CMK (cell line): ENCODE measurements at regions not wholly inside any gene's neighbourhood (a gene's known extent, or its start where the extent isn't known, plus 50 kb on each side); places are given as distances from the start of the nearest gene placed in this dataset.

Experiments
- DNase-seq: peaks from one replicate; pipeline ENCODE4 v3.0.0-alpha.2; 2010; ENCODE audit warnings: low read depth

DNA sequence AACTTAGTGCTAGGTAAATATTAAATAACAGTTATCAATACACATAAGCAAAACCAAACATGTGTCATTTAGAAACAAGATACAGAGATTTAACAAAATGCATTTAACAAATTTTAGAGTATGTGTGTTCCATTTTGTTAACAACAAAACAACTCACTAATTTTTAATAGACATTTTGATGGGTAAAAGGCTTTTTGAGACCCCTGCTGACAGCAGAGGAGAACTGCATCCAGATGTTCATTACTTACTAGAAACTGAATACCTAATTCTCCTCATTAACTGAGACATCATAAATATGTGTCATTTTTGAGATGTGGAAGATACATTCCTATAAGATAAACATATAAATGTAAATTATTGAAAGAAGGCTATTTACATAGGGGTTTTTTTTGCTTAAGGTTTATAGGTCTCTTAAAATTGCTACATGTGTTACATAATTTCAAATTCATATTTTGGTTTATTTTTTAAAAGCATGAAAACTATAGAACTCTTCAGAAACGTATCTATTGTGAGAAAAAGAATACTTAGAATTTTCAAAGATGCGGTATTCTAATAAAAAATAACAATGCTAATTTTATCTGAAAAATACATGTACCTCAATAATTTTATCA lies 1009.8 kb downstream of the TUSC7 start:
- DNase-seq: no peak

DNA sequence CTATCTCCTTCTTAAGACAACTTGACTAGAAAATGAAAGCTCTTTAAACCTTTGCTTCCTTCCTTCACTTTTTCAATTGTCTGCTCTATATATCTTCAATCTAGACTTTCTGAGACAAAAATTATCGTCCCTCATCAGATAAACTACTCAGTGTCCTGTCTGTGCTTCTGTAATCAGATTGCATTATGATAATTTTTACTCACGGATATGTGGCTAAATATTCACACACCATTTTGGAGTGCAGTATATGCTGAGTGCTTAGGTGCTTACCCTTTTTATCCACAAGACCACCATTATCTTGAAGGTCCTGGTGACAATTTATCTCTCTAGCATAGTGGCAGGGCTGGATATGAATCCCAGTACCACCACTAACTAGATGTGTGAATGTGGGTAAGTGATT lies 1012.3 kb downstream of the TUSC7 start:
- DNase-seq: no peak

GRCh38 chr3:117722856-117723255 lies 1013.3 kb downstream of the TUSC7 start:
- no peak for DNase-seq

- no peak for DNase-seq
Measured at GRCh38 chr3:117723825-117724224, 1014.2 kb downstream of the TUSC7 start.

DNA sequence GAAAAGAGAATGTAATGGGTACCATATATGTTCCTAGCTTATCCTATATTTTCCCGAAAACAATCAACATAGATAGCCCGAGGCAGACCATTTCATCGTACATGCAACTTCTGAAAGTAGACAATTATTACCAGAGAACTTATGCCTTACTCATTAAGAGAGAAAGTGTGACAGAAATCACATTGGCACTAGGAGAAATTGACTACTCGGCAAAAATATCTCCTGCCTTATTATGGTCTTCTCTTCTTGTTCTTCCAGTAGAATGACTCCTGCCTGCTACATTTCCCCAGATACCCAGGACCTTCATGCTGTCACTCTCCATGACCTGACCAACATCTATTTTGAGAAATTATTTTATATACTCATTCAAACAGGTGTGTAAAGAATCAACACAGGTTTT lies 1015.7 kb downstream of the TUSC7 start:
- no peak for DNase-seq

DNA sequence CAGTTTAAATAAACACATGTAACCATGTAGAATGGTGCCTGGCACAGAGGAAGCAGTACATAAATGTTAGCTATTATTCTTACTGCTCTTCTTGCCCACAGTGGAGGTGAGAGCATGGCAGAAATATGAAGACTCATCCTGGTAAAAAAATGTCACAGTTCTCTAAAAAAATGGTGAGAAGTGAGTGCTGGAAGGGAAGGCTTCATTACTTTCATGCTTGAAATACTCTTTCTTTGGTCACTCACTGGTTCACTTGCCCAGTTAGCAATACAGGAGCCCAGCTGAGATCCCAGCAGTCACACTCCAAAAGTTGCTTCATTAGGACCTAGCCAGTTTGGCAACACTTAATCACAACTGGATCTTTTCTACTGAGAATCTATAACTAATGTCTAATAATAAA lies 1017.2 kb downstream of the TUSC7 start:
- no peak for DNase-seq

DNA sequence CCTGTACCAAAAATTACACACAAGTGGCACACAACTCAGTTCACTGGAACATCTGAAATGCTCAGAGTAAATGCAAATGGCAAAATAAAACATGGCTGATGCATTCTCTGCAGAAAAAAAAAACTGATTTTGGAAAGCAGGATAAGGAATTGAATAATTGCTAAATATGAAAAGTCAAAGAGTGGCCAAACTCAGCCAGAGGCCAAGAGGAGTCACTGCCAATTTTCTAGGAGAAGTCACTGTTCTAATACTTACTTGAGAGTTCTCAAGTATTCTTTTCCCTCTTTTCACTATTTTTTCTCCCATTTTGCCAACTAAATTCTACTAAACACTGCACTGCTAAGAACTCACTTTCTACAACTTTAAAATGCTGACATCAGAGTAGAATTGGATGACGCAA lies 1018.6 kb downstream of the TUSC7 start:
- DNase-seq: no peak

- DNase-seq: no peak
Measured at GRCh38 chr3:117734496-117734895, 1024.9 kb downstream of the TUSC7 start.

DNA sequence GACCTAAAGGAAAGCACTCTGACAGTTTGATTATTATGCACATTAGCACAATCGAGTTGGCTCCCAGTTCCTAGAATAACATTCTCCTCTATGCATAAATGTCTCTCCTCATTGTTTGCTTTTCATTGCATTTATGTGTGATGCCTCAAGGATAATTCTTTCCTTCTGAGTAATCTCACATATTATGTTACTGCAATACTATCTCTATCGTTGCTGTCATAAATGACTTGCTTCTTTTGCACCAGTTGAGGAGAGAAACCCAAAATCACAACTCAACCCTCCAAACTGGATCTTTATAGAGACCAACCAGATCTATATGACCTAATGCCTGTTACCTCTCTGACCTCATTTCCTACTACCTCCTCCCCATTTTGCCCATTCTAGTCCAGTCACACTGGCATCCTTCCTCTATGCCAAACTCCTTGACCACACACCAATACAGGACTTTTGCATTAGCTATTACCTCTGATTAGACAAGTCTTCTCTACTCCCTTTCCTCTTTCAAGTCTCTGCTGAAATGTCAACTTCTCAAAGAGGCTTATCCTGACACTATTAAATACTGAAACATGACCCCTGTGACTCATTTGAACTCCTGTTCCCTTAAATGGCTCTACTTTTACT lies 1026.0 kb downstream of the TUSC7 start:
- no peak for DNase-seq

- DNase-seq: no peak
Measured at GRCh38 chr3:117736846-117737245, 1027.3 kb downstream of the TUSC7 start.

DNA sequence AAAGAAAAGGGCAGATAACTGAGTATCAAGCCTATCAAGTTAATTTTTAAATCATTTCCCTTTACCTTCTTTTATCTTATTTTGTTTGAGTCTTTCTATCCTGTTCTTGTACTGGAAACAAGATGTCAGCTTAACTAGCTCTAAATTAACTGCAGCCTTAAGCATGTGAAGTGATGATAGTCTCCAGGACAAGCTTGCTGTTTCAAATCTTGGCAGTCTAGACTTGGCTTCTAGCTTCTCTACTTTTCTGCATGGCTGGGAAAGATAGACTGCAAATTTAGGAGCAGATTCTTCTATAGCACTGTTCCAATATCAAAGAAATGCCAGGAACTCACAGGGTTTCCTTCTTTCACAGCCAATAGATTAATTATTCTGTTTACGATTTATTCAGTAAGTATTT lies 1034.4 kb downstream of the TUSC7 start:
- no peak for DNase-seq

GRCh38 chr3:117744935-117745334 lies 1035.4 kb downstream of the TUSC7 start:
- DNase-seq: no peak

- no peak for DNase-seq
Measured at GRCh38 chr3:117745516-117745915, 1035.9 kb downstream of the TUSC7 start.

- no peak for DNase-seq
Measured at GRCh38 chr3:117746066-117746465, 1036.5 kb downstream of the TUSC7 start.

DNA sequence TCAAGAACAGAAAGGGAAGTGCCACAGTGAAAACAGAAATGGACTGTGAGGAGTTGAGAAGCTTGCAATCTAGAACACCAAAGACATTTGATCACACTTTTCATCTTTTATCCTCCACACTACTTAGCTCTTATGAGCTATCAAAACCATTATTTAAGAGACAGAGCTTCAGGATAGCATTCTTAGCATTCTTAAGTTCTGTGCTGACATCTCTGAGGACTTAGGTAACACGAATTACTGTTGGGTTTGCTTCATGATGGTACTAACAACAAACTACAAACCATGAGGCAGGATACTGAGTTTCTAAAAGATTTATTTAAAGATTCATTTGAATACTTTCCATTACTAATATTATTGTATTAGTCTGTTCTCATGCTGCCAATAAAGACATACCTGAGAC lies 1038.6 kb downstream of the TUSC7 start:
- DNase-seq: no peak

DNA sequence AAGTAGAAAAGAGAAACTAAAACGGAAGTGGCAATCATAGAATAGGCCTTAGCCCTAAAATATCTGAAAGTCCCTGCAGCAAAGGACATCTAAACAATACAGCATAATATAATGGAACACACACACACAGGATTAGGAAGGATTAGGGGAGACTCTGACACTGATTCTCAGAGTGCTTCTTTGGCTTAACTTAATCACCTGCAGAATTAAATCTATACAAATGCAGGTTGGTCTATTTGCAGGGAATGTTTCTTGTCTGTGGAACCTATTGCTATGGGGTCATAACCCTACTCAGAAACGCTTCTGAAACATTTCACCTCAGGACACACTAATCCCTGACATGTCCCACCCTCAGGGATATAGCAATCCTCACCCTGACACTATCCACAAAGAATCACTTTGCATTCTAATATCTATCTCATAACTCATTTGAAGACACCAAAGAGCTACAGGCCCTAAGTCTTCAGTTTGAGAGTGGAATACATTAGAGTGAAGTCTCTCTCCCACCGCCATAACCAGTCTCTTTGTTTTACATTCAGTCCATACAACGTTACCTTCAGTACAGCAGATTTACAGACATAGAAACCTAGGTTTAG lies 1041.2 kb downstream of the TUSC7 start:
- no peak for DNase-seq

- DNase-seq: no peak
Measured at GRCh38 chr3:117751651-117752050, 1042.1 kb downstream of the TUSC7 start.

DNA sequence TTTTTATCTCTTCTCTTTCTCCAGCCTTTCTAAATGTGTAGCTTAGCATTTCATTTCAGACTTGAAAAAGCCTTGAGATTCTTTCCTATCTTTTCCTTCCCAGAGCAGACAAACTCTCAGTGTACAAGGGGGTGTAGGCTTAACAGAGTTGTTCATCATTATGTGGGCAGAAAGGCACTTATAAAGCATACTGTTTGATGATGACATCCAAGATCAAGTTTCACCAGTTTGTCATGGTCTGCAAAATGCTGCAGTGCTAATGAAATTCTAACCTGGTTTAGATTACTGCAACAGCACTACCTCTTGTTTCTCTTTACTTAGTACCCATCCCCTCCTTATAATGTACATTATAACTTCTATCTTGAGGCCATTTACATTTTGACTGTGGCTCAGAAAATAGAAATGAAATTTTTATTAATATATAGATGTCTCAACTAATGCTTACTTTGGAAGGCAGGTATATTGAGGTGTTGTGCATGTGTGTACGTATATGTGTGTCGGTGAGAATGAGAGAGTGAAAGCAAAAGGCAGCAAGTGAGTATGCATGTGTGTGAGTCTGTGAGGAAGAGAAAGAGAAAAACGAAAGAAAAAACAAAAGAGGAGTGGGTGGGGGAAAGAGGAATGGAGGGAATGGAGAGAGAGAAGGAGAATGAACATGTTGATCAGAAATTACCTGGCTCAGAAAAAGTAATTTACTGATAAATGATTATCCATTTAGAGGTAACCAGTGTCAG lies 1043.6 kb downstream of the TUSC7 start:
- no peak for DNase-seq

- no peak for DNase-seq
Measured at GRCh38 chr3:117754058-117754457, 1044.5 kb downstream of the TUSC7 start.

DNA sequence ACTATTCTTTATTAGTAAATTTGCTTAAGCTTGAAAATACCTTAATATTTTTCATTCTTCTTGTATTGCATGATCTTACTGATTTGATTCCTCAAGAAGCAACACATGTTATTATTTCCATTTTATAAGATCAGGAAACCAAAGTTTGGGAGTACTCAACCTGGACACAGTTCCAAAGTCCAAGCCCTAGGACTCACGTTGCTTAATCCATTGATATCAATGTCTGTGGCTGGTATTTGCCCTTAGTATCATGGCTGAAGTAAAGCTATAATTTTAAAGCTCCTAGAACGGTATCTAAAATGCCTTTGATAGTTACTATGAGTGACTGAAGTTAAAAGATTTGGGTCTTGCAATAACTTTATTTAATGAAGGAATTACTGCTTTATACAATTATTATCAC lies 1045.3 kb downstream of the TUSC7 start:
- no peak for DNase-seq

DNA sequence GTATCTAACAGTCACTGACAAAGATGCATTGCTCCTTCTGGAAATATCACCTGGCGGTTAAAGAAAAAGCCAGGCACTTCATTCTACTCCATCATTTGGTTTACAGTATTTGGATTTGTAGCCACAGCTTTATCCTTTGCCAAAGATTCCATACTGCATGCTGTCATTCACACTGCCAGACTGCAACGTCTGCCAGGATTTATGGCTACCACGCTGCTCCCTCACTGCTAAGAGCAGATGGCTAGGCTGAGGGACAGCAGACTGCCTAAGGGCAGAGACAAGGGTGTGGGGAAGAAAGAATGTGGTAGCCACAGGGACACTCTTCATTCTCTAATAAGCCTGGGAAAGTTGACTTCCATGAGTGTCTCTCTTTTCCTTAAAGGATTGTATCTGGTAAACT lies 1047.0 kb downstream of the TUSC7 start:
- DNase-seq: no peak

DNA sequence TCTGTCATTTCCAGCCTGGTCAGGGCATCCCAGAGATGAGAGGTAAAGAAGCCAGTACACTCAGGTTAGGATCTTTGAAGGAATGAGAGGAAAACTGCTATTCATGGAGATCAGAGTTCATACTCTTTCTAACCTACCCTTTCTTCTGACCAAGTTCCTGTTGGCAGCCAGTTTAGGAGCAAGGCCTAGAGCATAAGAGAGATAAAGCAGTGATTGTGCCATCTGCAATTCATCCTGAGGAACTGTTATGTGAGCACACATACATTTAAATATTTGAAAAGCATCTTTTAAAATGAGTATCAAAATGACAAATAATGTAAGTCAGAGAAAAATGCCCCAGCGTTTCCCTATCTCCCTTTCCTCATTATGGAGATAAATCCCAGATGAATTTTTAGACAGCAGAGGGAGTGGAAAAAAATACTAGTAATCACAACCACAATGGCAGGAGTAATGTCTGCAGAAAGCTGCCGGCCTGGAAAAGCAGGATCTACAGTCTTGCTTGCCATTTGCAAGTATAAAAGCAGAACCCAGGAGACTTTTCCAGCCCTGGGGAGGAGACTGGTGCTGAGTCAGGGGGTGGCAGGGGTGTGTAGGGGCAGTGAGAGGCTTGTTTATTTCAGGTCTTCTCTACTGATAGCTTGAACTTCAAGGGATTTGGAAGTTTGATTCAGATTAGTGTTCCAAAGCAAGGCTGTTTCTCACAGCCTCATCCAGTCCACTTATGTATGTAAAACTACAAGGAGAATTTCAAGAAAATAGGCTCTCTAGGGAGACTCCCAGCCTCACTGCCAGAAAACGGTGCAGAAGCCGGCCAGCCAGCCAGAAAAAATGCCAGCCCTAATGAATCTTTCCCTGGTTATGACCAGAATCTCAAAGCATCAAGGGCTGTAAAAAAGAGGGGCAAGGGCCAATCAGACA lies 1052.4 kb downstream of the TUSC7 start:
- no peak for DNase-seq
